GM12891 (cell line): ENCODE measurements at regions not wholly inside any gene's neighbourhood (a gene's known extent, or its start where the extent isn't known, plus 50 kb on each side); places are given as distances from the start of the nearest gene placed in this dataset.

ENCODE experiments used
- DNase-seq: peaks from one replicate; pipeline ENCODE4 v3.0.0; 2011; ENCODE audit warnings: low spot score; ENCODE audit not compliant: insufficient read length
- FAIRE-seq: peaks from 2 replicates; lab custom pipeline; 2011; peaks lifted over from hg19 to GRCh38; lab: Jason Lieb, UNC
- PAX5 ChIP-seq: IDR thresholded peaks from 2 replicates; pipeline ENCODE4 v1.6.1; 2011; ENCODE audit warnings: low read length, moderate library complexity, mild to moderate bottlenecking; ENCODE audit not compliant: insufficient read depth, severe bottlenecking
- POLR2A ChIP-seq: IDR thresholded peaks from 2 replicates; pipeline ENCODE4 v1.6.1; 2011; ENCODE audit warnings: low read depth, low read length, control low read depth
- POLR2AphosphoS5 ChIP-seq: IDR thresholded peaks from 2 replicates; pipeline ENCODE4 v1.6.1; 2011; ENCODE audit warnings: low read depth, low read length, control low read depth
- POU2F2 ChIP-seq: IDR thresholded peaks from 2 replicates; pipeline ENCODE4 v1.6.1; 2011; ENCODE audit warnings: low read depth, mild to moderate bottlenecking, control low read depth, low read length, moderate library complexity
- SPI1 ChIP-seq: IDR thresholded peaks from 2 replicates; pipeline ENCODE4 v1.6.1; 2011; ENCODE audit warnings: low read depth, low read length, control low read depth
- TAF1 ChIP-seq: IDR thresholded peaks from 2 replicates; pipeline ENCODE4 v1.6.1; 2011; ENCODE audit warnings: low read depth, low read length, control low read depth

GRCh38 chr3:18757476-18757875 lies 332.3 kb upstream of the SATB1 start:
- FAIRE-seq, result no peak
- no peak for DNase-seq
- TF ChIP-seq TAF1 (no peak), POU2F2 (no peak), POLR2AphosphoS5 (no peak), PAX5 (no peak), POLR2A (no peak), SPI1 (no peak)

- no peak for DNase-seq
- TF ChIP-seq POLR2AphosphoS5 (no peak), TAF1 (no peak), PAX5 (no peak), POLR2A (no peak), POU2F2 (no peak), SPI1 (no peak)
- FAIRE-seq, result no peak
These were observed 327.3 kb upstream of the SATB1 start for GRCh38 chr3:18752273-18752934.

GRCh38 chr3:18751514-18751913 lies 326.4 kb upstream of the SATB1 start:
- TF ChIP-seq POLR2AphosphoS5, result no peak
- TF ChIP-seq POU2F2, result no peak
- peak; percentile 61 for TF ChIP-seq PAX5
- TF ChIP-seq POLR2A, result no peak
- DNase-seq (no peak), FAIRE-seq (peak; percentile 66)

GRCh38 chr3:18747383-18747782 lies 322.2 kb upstream of the SATB1 start:
- peak; percentile 10; the same call in 1 of the 2 replicates for TF ChIP-seq SPI1
- no peak for TF ChIP-seq POLR2A
- DNase-seq (no peak), FAIRE-seq (peak; percentile 31)

GRCh38 chr3:18745472-18745871 lies 320.3 kb upstream of the SATB1 start:
- TF ChIP-seq SPI1 (no peak), TAF1 (no peak), POU2F2 (no peak), PAX5 (no peak), POLR2A (no peak), POLR2AphosphoS5 (no peak)
- FAIRE-seq (peak; percentile 45), DNase-seq (no peak)

GRCh38 chr3:18744472-18744871 lies 319.3 kb upstream of the SATB1 start:
- DNase-seq (no peak), FAIRE-seq (no peak)
- TF ChIP-seq TAF1, result no peak
- TF ChIP-seq SPI1, result no peak
- TF ChIP-seq POLR2AphosphoS5, result no peak
- TF ChIP-seq POU2F2, result no peak
- TF ChIP-seq POLR2A, result no peak

- DNase-seq (no peak), FAIRE-seq (peak; percentile 26)
- TF ChIP-seq TAF1, result no peak
- TF ChIP-seq POLR2A, result no peak
- TF ChIP-seq POLR2AphosphoS5, result no peak
- no peak for TF ChIP-seq SPI1
- TF ChIP-seq POU2F2, result no peak
- TF ChIP-seq PAX5, result no peak
These were observed 318.6 kb upstream of the SATB1 start for GRCh38 chr3:18743761-18744160.

- FAIRE-seq (peak; percentile 93), DNase-seq (no peak)
- no peak for TF ChIP-seq PAX5
- no peak for TF ChIP-seq SPI1
- TF ChIP-seq POLR2AphosphoS5, result no peak
- TF ChIP-seq POLR2A, result no peak
- TF ChIP-seq POU2F2, result no peak
- TF ChIP-seq TAF1, result no peak
These were observed 315.8 kb upstream of the SATB1 start for GRCh38 chr3:18740631-18741583.

- DNase-seq, result no peak
- peak; percentile 31 for FAIRE-seq
- TF ChIP-seq POU2F2 (peak; percentile 52; the same call in 1 of the 2 replicates), SPI1 (0 out of 2 replicates have a peak, but pooled peaks have one; percentile 5), POLR2AphosphoS5 (no peak), TAF1 (no peak), POLR2A (no peak)
These were observed 313.9 kb upstream of the SATB1 start for GRCh38 chr3:18739099-18739433.

GRCh38 chr3:18738393-18739098 lies 313.4 kb upstream of the SATB1 start:
- DNase-seq (no peak), FAIRE-seq (no peak)
- TF ChIP-seq POU2F2 (no peak), SPI1 (no peak), POLR2A (no peak), PAX5 (no peak), POLR2AphosphoS5 (no peak), TAF1 (no peak)
